Fibroblast of peridontal ligament (primary cell): ENCODE measurements at regions not wholly inside any gene's neighbourhood (a gene's known extent, or its start where the extent isn't known, plus 50 kb on each side); places are given as distances from the start of the nearest gene placed in this dataset.
"Not testable (repeated sequence)": the region's sequence is repeated elsewhere in the genome, so short reads cannot be mapped to it uniquely, and the experiment has no call there.

Experiments
- DNase-seq: peaks from one replicate; pipeline ENCODE4 v3.0.0-alpha.2; 2010; ENCODE audit errors: extremely low read depth

- no peak for DNase-seq
Measured at GRCh38 chr3:72279068-72279604, 494.2 kb upstream of the PROK2 start.

- no peak for DNase-seq
Measured at GRCh38 chr3:72278349-72279067, 493.6 kb upstream of the PROK2 start.

DNA sequence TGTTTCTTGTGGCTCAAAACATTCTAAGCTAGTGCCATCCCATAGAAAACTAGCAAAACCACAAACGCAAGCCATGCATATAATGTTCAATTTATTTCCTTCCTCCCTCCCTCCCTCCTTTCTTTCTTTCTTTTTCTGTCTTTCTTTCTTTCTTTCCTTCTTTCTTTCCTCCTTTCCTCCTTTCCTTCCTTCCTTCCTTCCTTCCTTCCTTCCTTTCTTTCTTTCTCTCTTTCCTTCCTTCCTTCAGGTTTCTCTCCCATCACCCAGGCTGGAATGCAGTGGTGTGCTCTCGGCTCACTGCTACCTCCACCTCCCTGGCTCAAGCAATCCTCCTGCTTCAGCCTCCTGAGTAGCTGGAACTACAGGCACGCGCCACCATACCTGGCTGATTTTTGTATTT, 492.8 kb upstream of the PROK2 start:
- no peak for DNase-seq

- DNase-seq = no peak
Measured at GRCh38 chr3:72276806-72277205, 491.9 kb upstream of the PROK2 start.

GRCh38 chr3:72275331-72275751, 490.4 kb upstream of the PROK2 start:
- no peak for DNase-seq

- peak; percentile 84 for DNase-seq
Measured at GRCh38 chr3:72274493-72275330, 489.8 kb upstream of the PROK2 start.

GRCh38 chr3:72273615-72274014, 488.7 kb upstream of the PROK2 start:
- DNase-seq = peak; percentile 76

GRCh38 chr3:72272356-72272755, 487.4 kb upstream of the PROK2 start:
- DNase-seq = no peak

GRCh38 chr3:72271923-72272322, 487.0 kb upstream of the PROK2 start:
- DNase-seq = no peak

DNA sequence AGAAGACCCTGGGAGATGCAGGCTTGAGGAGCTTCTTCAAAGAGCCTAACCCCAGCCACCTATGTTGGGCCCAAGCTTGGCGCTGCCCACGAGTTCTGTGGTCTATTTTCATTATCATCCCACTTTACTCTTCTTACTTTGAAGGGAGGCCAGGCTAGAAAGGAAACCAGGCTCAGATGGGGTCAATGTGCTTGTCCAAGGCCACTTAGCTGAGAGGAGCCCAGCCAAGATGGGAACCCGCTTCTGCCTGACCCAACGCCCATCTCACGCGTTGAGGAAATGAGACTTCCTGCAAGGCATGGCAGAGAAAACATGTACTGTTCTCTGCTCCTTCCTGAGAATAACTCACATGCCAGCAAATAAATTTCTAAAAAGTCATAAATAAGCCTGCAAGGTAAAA, 486.3 kb upstream of the PROK2 start:
- DNase-seq = no peak

GRCh38 chr3:72270730-72271129, 485.8 kb upstream of the PROK2 start:
- no peak for DNase-seq

DNA sequence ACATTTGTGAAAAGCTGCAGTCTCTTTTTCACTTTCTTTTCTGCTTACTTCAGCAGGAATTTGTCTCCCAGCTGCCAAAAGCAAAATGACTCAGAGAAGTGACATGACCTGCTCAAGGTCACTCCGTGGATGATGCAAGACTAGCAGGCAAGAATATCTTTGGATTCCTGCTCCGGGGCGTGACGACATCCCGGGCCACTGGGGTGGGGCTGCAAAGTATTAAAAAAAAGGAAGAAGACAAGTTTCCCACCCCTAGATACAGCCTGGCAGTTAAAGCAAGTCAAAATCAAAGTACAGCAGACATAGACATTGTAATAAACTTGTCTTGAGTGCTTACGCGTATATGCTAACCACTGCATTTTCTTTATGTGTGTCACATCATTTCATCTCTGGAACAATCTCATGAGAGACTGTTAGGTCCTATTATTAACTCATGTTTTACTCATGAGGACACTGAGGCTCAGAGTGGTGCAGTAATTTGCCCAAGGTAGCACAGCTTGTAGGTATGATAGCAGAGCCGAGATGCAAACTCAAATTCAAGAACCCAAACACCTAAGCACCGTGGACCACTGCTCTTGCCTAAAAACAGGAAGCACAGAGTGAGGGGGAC, 485.2 kb upstream of the PROK2 start:
- DNase-seq = peak; percentile 96

- no peak for DNase-seq
Measured at GRCh38 chr3:72269475-72269874, 484.5 kb upstream of the PROK2 start.

DNA sequence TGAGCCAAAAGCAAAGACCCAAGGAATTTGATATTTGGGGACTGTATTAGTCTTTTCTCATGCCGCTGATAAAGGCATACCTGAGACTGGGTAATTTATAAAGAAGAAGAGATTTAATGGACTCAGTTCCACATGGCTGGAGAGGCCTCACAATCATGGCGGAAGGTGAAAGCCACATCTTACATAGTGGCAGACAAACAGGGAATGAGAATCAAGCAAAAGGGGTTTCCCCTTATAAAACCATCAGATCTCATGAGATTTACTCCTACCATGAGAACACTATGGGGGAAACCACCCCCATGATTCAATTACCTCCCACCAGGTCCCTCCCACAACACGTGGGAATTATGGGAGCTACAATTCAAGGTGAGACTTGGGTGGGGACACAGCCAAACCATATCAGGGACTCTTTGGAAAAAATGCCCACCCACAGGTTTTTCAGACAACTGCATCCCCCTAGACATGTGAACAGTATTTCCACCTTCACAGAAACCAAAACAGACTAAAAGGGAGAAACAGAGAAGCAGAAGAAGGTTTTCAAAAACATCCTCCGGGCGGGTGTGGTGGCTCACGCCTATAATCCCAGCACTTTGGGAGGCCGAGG, 482.1 kb upstream of the PROK2 start:
- DNase-seq = not testable (repeated sequence)

DNA sequence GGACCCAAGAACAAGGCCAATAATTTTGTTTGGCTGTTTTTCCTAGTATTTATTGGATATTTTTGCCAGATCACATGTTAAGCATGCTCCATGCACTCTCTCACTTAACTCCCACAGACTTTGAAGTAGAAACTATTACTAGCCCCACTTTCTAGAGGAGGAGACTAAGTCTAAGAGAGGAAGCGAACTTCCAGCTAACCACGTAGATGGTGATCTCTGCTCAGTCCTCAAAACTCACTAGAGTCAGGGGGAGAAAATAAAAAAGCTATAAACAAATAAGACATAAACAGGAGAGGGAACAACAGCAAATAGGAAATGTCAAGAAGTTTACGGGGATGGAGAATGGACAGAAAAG, 481.0 kb upstream of the PROK2 start:
- DNase-seq = no peak

GRCh38 chr3:72265256-72266015, 480.5 kb upstream of the PROK2 start:
- no peak for DNase-seq

- DNase-seq = no peak
Measured at GRCh38 chr3:72263223-72263990, 478.5 kb upstream of the PROK2 start.

- no peak for DNase-seq
Measured at GRCh38 chr3:72262736-72263135, 477.8 kb upstream of the PROK2 start.

GRCh38 chr3:72261566-72262564, 476.9 kb upstream of the PROK2 start:
- DNase-seq = no peak

GRCh38 chr3:72260588-72260910, 475.6 kb upstream of the PROK2 start:
- DNase-seq = no peak
